Neural progenitor cell (in vitro differentiated cells): ENCODE measurements at regions not wholly inside any gene's neighbourhood (a gene's known extent, or its start where the extent isn't known, plus 50 kb on each side); places are given as distances from the start of the nearest gene placed in this dataset.

Source experiments
- DNase-seq: peaks from one replicate; pipeline ENCODE4 v3.0.0-alpha.2; 2016; ENCODE audit warnings: low spot score
- H2AFZ ChIP-seq: fragments of 200-600 bp; sonication (generic); replicated peaks from 2 replicates; pipeline ENCODE4 v1.6.1; 2016; ENCODE audit warnings: antibody characterized with exemption
- H3F3A ChIP-seq: fragments of 200-600 bp; sonication (generic); 2 replicates; pipeline ENCODE4 v1.6.1; 2016; ENCODE audit warnings: antibody characterized with exemption, low read depth
- H3K27ac ChIP-seq: fragments of 200-600 bp; sonication (generic); 2 replicates; pipeline ENCODE4 v1.5.1; 2016; ENCODE audit warnings: mild to moderate bottlenecking
- H3K27me3 ChIP-seq: fragments of 200-600 bp; sonication (generic); 2 replicates; pipeline ENCODE4 v1.6.1; 2016; ENCODE audit warnings: mild to moderate bottlenecking, moderate library complexity
- H3K36me3 ChIP-seq: fragments of 200-600 bp; sonication (generic); 2 replicates; pipeline ENCODE4 v1.5.1; 2016
- H3K4me1 ChIP-seq: fragments of 200-600 bp; sonication (generic); 2 replicates; pipeline ENCODE4 v1.6.1; 2016; ENCODE audit warnings: mixed run types
- H3K4me2 ChIP-seq: fragments of 200-600 bp; sonication (generic); 2 replicates; pipeline ENCODE4 v1.6.1; 2016
- H3K4me3 ChIP-seq: fragments of 200-600 bp; sonication (generic); 2 replicates; pipeline ENCODE4 v1.5.1; 2016
- H3K79me2 ChIP-seq: fragments of 200-600 bp; sonication (generic); 2 replicates; pipeline ENCODE4 v1.6.1; 2016; ENCODE audit warnings: low read depth
- H3K9ac ChIP-seq: fragments of 200-600 bp; sonication (generic); 2 replicates; pipeline ENCODE4 v1.6.1; 2016
- H3K9me3 ChIP-seq: fragments of 200-600 bp; sonication (generic); 2 replicates; pipeline ENCODE4 v1.5.1; 2016; ENCODE audit warnings: low read depth
- H4K20me1 ChIP-seq: fragments of 200-600 bp; sonication (generic); 2 replicates; pipeline ENCODE4 v1.6.1; 2016; ENCODE audit warnings: low read depth
- H3K27ac Mint-ChIP-seq: 3 replicates; pipeline ENCODE4 v1.8.0; 2021; ENCODE audit warnings: mixed read lengths
- H3K27me3 Mint-ChIP-seq: 2 replicates; pipeline ENCODE4 v1.8.0; 2022; ENCODE audit warnings: low read depth, mild to moderate bottlenecking, inconsistent platforms, moderate library complexity, mixed read lengths; ENCODE audit not compliant: insufficient read depth
- H3K36me3 Mint-ChIP-seq: 3 replicates; pipeline ENCODE4 v1.8.0; 2021; ENCODE audit warnings: mixed read lengths
- H3K4me1 Mint-ChIP-seq: 3 replicates; pipeline ENCODE4 v1.8.0; 2021; ENCODE audit warnings: mixed read lengths
- H3K4me3 Mint-ChIP-seq: 3 replicates; pipeline ENCODE4 v1.8.0; 2021; ENCODE audit warnings: mild to moderate bottlenecking, moderate library complexity, mixed read lengths
- H3K9me3 Mint-ChIP-seq: 3 replicates; pipeline ENCODE4 v1.8.0; 2020; ENCODE audit warnings: mixed read lengths
- CTCF ChIP-seq: fragments of 200-600 bp; sonication (generic); IDR thresholded peaks from 2 replicates; pipeline ENCODE4 v1.5.1; 2017; ENCODE audit warnings: antibody characterized with exemption, mild to moderate bottlenecking
- EZH2 ChIP-seq: fragments of 200-600 bp; sonication (generic); IDR thresholded peaks from 2 replicates; pipeline ENCODE4 v1.6.1; 2017; ENCODE audit warnings: antibody characterized with exemption, mild to moderate bottlenecking, moderate library complexity
- EZH2phosphoT487 ChIP-seq: fragments of 200-600 bp; sonication (generic); IDR thresholded peaks from 2 replicates; pipeline ENCODE4 v1.6.1; 2017; ENCODE audit warnings: antibody characterized with exemption

GRCh38 chr11:28696591-28696990 is 588.4 kb downstream of the METTL15 start:
- Histone ChIP-seq H2AFZ (no peak overlapping the region), H3F3A (no peaks in the 10 kb centered on the region), H3K27me3 (no peaks in the 10 kb centered on the region), H3K4me3 (no peak overlapping the region), H3K36me3 (no peaks in the 10 kb centered on the region), H3K4me1 (no peaks in the 10 kb centered on the region), H3K27ac (no peak overlapping the region), H3K9ac (no peak overlapping the region), H4K20me1 (no peaks in the 10 kb centered on the region), H3K9me3 (no peaks in the 10 kb centered on the region), H3K79me2 (no peaks in the 10 kb centered on the region), H3K4me2 (no peak overlapping the region)
- Mint-ChIP-seq H3K27ac (no peak overlapping the region), H3K9me3 (no peaks in the 10 kb centered on the region), H3K36me3 (no peaks in the 10 kb centered on the region), H3K4me3 (no peak overlapping the region), H3K27me3 (no peaks in the 10 kb centered on the region), H3K4me1 (no peaks in the 10 kb centered on the region)
- no peak for DNase-seq
- no peak for TF ChIP-seq EZH2
- TF ChIP-seq EZH2phosphoT487 = no peak
- TF ChIP-seq CTCF = no peak

- TF ChIP-seq EZH2 (no peak), EZH2phosphoT487 (no peak), CTCF (no peak)
- H3K36me3 Mint-ChIP-seq = no peaks in the 10 kb centered on the region
Measured at GRCh38 chr11:28690746-28691145, 582.6 kb downstream of the METTL15 start.

GRCh38 chr11:28684011-28684586 is 575.9 kb downstream of the METTL15 start:
- Histone ChIP-seq H3K4me1 (no peaks in the 10 kb centered on the region), H3K27me3 (no peaks in the 10 kb centered on the region), H3K9me3 (no peaks in the 10 kb centered on the region), H3F3A (no peaks in the 10 kb centered on the region), H3K27ac (no peak overlapping the region), H4K20me1 (no peaks in the 10 kb centered on the region), H3K79me2 (no peaks in the 10 kb centered on the region), H3K36me3 (no peaks in the 10 kb centered on the region), H3K9ac (no peak overlapping the region), H2AFZ (no peak overlapping the region), H3K4me3 (no peak overlapping the region), H3K4me2 (no peak overlapping the region)
- no peak overlapping the region for H3K27ac Mint-ChIP-seq
- H3K9me3 Mint-ChIP-seq = no peaks in the 10 kb centered on the region
- no peaks in the 10 kb centered on the region for H3K27me3 Mint-ChIP-seq
- DNase-seq = no peak
- no peaks in the 10 kb centered on the region for H3K4me1 Mint-ChIP-seq
- H3K4me3 Mint-ChIP-seq = no peak overlapping the region
- TF ChIP-seq EZH2phosphoT487 = no peak
- no peak for TF ChIP-seq EZH2
- TF ChIP-seq CTCF = no peak
- no peaks in the 10 kb centered on the region for H3K36me3 Mint-ChIP-seq

More at GRCh38 chr11:28690746-28691145, 582.6 kb downstream of the METTL15 start:
- Mint-ChIP-seq H3K27ac (no peak overlapping the region), H3K9me3 (no peaks in the 10 kb centered on the region), H3K4me1 (no peaks in the 10 kb centered on the region), H3K4me3 (no peak overlapping the region), H3K27me3 (no peaks in the 10 kb centered on the region)
- no peak for DNase-seq
- Histone ChIP-seq H3K79me2 (no peaks in the 10 kb centered on the region), H3K4me2 (no peak overlapping the region), H3K4me3 (no peak overlapping the region), H3K9ac (no peak overlapping the region), H3F3A (no peaks in the 10 kb centered on the region), H4K20me1 (no peaks in the 10 kb centered on the region), H3K27me3 (no peaks in the 10 kb centered on the region), H3K36me3 (no peaks in the 10 kb centered on the region), H3K27ac (no peak overlapping the region), H2AFZ (no peak overlapping the region), H3K9me3 (no peaks in the 10 kb centered on the region), H3K4me1 (no peaks in the 10 kb centered on the region)
